Stimulated activated CD4-positive, alpha-beta T cell treated with anti-CD3 and anti-CD28 coated beads, Interleukin-2, amount 100 ng/mL, for 48 hours (primary cell): ENCODE measurements at regions not wholly inside any gene's neighbourhood (a gene's known extent, or its start where the extent isn't known, plus 50 kb on each side); places are given as distances from the start of the nearest gene placed in this dataset.
"Not testable (repeated sequence)": the region's sequence is repeated elsewhere in the genome, so short reads cannot be mapped to it uniquely, and the experiment has no call there.

Experiments
- DNase-seq, 2 donors: peaks; one replicate each; pipeline ENCODE4 v3.0.0-alpha.2; 2020

GRCh38 chr18:76307293-76307690 is 187.8 kb downstream of the ZNF516 start:
- DNase-seq: no peak

DNA sequence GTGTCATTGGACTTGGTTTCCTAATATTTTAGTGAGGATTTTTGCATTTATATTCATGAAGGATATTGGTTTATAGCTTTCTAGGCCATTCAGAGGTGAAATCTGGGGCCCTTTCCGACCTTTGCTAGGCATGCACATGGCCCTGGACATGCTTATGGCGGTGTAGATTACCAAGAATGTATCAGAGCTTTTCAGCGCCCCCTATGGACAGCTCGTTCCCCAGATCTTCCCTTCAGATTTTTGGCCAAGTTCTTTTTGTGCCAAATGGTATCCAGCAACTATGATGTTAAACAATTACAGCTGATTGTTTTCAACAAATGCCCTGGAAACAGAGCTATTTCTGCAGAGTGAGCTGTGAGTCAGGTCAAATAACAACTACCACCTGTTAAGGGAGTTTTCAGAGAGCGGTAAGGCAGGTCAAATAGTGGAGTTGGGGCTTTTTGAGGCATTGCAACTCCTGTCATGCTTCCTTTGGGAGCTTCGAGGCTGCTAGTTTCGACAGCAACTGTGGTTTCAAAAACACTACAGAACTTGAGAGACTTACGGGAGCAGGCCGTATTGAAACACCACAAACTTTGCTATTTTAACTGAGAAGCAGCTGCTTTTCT is 188.3 kb downstream of the ZNF516 start:
- no peak for DNase-seq

DNA sequence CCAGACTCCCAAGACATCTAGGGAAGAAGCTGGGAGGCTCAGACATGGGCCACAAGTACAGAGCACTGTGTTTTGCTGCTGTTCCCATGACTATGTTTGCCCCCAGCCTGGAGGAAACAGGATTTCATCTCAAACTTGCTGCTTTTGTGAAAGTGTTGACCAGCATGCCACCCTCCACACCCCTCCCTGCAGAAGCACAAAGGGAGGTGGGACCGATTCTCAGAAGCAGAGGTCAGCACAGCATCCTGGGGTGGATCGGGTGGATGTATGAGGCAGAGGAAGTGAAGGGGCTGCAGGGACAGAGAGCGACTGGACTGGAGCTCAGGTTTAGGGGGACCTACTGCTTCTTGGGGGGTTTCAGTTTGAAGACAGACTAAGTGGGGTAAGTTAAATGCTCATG is 209.2 kb downstream of the ZNF516 start:
- no peak for DNase-seq

DNA sequence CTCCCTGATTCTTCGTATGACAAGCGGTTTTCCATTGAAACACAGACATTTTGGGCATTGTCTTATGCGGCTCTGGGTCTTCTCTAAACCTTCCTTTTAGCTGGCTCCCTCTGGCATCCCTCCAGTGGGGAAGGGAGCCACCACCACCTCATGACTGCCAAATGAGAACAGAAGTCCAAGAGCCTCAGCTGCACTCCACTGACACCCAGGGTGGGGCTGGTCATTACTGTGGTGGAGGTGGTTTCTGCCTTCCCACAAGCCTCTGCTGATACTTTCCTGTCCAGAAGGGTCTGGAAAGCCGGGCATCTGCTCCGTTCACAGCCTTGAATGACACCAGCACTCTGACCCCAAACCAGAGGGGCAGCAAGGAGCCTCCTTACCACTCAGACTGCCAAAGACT is 213.5 kb downstream of the ZNF516 start:
- no peak for DNase-seq

- no peak for DNase-seq
Measured at GRCh38 chr18:76277801-76278200, 217.2 kb downstream of the ZNF516 start.

DNA sequence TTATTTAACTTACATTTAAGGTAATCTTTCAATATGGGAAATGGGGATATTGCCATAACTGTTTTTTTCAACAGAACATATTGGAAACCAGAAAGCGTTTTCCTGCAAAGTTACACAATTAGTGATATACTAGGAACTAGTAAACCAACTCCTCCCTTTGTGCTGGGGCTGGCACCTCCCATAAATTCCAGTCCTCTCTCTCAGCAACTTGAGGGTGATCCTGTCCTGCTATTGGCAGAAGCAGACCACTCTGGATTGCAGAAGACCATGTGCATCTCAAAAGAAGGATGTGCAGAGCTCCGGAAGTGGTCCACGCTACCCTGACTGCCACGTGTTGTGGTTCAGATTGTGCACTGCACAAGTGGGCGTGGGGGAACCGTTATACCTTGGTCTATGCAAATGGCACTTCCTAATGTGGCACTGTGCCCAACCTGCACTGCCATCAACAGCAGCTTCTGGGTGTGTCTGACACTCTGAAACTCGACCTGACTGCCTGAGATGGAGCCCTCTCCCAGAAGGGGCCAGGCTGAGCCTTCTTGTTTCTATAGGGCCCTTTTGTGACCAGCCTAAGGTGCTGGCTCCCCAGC is 219.2 kb downstream of the ZNF516 start:
- no peak for DNase-seq

DNA sequence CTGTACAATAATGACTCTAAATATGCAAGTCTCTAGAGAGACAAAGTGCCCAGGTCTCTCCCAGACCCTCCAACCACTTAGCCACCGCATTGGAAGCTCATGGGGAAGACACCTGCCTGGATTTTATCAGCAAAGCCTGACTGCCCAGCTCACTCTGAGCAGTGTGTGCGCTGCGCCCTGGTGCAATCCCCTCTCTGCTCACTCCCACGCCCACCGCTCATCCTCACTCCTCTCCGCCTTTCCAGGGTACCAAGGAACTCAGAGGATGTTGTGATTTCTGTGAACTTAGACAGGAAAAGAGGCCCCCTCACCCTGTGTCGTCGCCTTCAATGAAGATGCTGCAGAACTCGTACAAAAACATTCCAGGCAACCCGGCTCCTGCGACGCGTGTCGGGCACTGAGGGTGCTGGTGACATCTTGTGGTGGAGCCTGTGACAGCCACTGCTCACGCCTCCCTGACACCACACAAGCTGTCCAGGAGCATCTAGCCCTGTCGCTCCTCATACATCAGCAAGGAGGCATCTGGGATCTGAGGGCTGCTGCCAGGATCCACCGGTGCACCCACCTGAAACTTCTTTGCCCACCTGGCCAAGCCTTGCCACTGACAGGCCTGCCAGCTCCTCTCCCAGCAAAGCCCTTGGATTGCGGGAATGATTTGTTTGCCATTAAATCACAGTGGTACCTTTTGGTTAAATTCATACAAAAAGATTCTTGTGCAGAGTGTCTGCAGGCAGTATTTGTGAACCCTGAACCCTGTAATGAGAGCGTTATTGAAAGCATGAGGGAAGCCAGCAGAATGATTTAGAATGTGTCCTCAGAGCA is 220.4 kb downstream of the ZNF516 start:
- DNase-seq: no peak

GRCh38 chr18:76273956-76274355 is 221.1 kb downstream of the ZNF516 start:
- no peak for DNase-seq

- no peak for DNase-seq
Measured at GRCh38 chr18:76273036-76273545, 222.0 kb downstream of the ZNF516 start.

- not testable (repeated sequence) for DNase-seq
Measured at GRCh38 chr18:76267423-76267822, 227.6 kb downstream of the ZNF516 start.

DNA sequence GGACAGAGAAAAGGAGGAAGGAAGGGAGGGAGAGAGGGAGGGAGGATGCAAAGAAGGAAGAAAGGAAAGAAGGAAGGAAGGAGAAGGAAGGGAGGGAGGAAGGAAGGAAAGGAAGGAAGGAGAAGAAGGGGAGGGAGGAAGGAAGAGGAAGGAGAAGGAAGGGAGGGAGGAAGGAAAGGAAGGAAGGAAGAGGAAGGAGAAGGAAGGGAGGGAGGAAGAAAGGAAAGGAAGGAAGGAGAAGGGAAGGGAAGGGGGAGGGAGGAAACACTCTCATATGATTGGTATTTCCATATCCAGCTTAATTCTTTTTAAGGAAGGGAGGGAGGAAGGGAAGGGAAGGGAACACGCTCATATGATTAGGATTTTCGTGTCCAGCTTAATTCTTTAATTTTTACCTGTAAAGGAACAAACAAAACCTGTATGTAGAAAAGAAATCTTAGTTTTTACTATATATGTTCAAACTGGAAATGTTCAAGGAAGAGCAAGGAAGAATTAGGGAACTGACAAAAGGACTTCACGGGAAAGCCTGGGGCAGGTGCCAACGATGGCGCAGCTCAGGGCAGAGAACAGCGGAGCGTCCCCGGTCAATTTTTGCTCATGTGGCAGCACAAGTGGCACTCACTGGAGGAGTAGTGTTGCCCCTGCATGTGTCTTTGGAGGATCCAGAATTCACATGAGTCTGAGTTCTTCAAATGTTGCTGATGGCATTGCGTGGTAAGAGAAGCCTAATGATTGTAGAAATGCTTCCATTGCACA is 228.6 kb downstream of the ZNF516 start:
- no peak for DNase-seq

DNA sequence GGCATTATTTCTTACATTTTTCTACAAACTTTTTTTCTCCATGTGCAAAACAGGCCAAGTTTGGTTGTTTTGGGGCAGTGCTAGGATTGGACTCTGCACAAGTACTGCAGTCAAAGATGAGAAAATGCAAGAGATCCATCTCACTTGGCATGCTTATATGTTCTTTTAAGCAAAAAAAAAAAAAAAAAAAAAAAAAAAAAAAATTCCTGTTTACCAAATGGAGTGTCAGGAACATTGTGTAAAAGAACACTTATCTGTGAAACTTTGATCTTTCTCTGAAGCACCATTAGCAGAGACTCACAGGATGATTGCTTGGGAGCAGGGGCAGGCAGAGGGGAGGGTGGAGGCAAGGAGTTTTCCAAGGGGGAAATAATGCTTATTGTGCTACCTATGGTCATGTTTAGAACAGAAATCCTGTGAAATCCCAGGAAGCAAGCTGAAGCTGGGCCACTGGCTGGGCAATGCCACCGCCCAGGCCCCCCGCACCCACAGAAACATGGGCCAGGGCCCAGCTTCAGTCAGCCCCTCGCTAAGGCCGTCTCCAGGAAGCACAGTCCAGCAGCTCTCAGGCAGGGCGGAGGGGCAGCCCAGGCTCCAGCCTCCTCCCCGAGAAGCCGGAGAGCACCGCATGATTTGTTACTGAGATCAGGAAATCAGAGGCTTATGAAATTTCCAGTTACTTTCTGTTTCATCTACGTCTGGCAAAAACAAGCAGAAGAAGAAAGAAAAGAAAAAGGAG is 229.4 kb downstream of the ZNF516 start:
- no peak for DNase-seq

DNA sequence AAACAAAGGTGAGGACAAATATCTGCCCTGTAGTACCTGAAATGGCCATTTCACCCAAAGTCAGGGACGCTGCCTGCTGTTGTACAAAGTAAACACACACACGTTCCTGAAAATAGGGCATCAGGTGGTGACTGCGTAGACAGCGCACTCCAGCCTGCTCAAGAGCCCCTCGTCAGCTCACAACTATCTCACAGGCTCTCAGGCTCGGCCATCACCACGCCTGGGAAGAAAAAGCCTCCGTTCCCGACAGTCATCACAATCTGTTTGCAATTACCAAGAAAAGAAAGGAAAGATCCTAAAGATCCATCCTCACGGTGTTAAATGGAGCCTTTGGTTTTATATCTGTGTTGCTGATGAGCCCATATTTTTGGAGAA is 230.2 kb downstream of the ZNF516 start:
- no peak for DNase-seq

DNA sequence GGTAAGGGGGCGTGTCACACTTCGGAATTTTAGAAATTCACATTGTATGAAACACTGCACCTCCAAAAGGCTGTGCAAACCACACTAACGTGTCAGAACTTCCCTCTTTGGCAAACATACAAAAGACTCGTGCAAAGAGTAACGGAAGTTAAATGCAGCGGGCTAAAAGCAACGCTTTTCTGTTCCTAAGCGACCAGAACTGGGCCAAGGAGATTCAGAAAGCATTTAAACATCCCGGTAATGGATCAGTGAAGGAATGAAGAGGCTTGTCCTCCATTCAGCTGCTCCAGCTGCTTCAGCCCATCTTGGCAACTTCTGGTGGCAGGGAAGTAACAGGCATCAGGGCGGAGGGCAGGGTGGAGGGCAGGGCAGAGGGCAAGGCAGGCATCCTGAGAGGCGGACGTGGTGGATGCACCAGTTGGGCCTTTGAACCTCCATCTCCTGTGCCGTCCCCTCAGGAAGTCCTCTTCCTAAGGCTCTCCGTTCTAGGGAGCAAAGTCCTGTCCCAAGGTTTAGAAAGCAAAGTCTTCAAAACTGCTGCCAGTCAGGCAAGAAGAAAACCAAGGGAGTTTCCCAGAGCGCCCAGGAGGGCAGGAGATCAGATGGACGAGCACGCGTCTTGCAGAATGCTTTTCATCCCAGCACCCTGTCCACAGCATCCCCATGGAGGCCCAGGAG is 230.7 kb downstream of the ZNF516 start:
- no peak for DNase-seq

GRCh38 chr18:76263046-76264005 is 231.7 kb downstream of the ZNF516 start:
- DNase-seq: no peak

GRCh38 chr18:76260941-76261472 is 234.0 kb downstream of the ZNF516 start:
- DNase-seq: no peak

GRCh38 chr18:76259711-76260110 is 235.3 kb downstream of the ZNF516 start:
- DNase-seq: no peak

DNA sequence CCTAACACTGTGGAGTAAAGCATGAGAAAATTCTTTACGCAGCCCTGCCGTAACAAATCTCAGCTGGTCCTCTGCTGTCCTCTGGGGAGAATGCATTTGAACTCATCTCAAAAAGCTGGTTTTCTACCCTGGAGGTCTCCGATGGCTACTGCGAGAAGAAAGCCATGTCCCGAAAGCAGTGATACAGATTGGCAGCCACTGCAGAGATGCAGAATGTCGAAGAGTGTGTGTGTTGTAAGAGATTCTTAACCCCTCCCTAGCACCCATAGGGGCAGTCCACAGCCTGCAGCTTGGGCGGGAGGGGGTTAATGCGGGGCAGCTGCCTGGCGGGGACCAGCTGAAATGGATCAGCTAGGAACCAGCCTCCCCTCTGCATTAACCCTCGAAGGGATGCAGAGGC is 235.9 kb downstream of the ZNF516 start:
- DNase-seq: no peak

- DNase-seq: no peak
Measured at GRCh38 chr18:76258209-76258608, 236.8 kb downstream of the ZNF516 start.

GRCh38 chr18:76255070-76255683 is 239.9 kb downstream of the ZNF516 start:
- DNase-seq: no peak
